SK-N-SH (cell line): ENCODE measurements at regions not wholly inside any gene's neighbourhood (a gene's known extent, or its start where the extent isn't known, plus 50 kb on each side); places are given as distances from the start of the nearest gene placed in this dataset.

Experiments
- CTCF ChIA-PET: fragments of 300-600, 350-600 bp; formaldehyde crosslinking; extraction: SDS; loops from one replicate; lab custom pipeline; 2021; lab: Yijun Ruan, JAX
- POLR2A ChIA-PET: fragments of 350-600 bp; sonication (Branson Sonifier 250); formaldehyde crosslinking; extraction: SDS; loops from one replicate; lab custom pipeline; 2020; ENCODE audit warnings: antibody characterized with exemption, inconsistent platforms; lab: Yijun Ruan, JAX
- DNase-seq: peaks from one replicate; pipeline ENCODE4 v3.0.0; 2012
- H2AFZ ChIP-seq: fragments of 200-600 bp; sonication (generic); 2 replicates; pipeline ENCODE4 v1.8.1; 2016; ENCODE audit warnings: antibody characterized with exemption, mild to moderate bottlenecking, low read depth
- H3F3A ChIP-seq: fragments of 200-600 bp; sonication (generic); replicated peaks from 2 replicates; pipeline ENCODE3; 2016; ENCODE audit warnings: antibody characterized with exemption, mild to moderate bottlenecking; ENCODE audit not compliant: insufficient read depth
- H3K27ac ChIP-seq, 2 experiments: fragments of 200-500 bp in 1 of 2; fragments of 200-600 bp in 1 of 2; sonication (Bioruptor generic) in 1 of 2; sonication (generic), shearing (Covaris generic) in 1 of 2; 2 replicates each; pipeline versions ENCODE4 v1.5.1 to v1.6.1; 2014 to 2016; ENCODE audit warnings: low read depth in 2 of 2, inconsistent platforms in 1 of 2, low read length in 1 of 2, mild to moderate bottlenecking in 1 of 2, mixed read lengths in 1 of 2
- H3K27me3 ChIP-seq: fragments of 200-600 bp; sonication (generic), shearing (Covaris generic); 2 replicates; pipeline ENCODE4 v1.6.1; 2016; ENCODE audit warnings: mixed run types; ENCODE audit not compliant: insufficient read depth
- H3K36me3 ChIP-seq, 2 experiments: fragments of 200-500 bp in 1 of 2; fragments of 200-600 bp in 1 of 2; sonication (Bioruptor generic) in 1 of 2; sonication (generic) in 1 of 2; replicated peaks in 1 of 2; 2 replicates each; pipeline versions ENCODE3 to v1.5.1; 2014 to 2016; ENCODE audit warnings: low read length in 1 of 2, mild to moderate bottlenecking in 1 of 2; ENCODE audit not compliant: insufficient read depth in 2 of 2, control insufficient read depth in 1 of 2
- H3K4me1 ChIP-seq, 2 experiments: fragments of 200-500 bp in 1 of 2; fragments of 200-600 bp in 1 of 2; sonication (Bioruptor generic) in 1 of 2; sonication (generic), shearing (Covaris generic) in 1 of 2; 2 replicates each; pipeline versions ENCODE4 v1.5.1 to v1.6.1; 2014 to 2016; ENCODE audit warnings: low read depth in 1 of 2, low read length in 1 of 2, mixed run types in 1 of 2; ENCODE audit not compliant: insufficient read depth in 2 of 2, control insufficient read depth in 1 of 2
- H3K4me2 ChIP-seq: fragments of 200-600 bp; sonication (generic), shearing (Covaris generic); 2 replicates; pipeline ENCODE4 v1.6.1; 2017; ENCODE audit warnings: mixed run types
- H3K4me3 ChIP-seq, 2 experiments: fragments of 200-500 bp in 1 of 2; fragments of 200-600 bp in 1 of 2; sonication (Bioruptor generic) in 1 of 2; sonication (generic), shearing (Covaris generic) in 1 of 2; 2 replicates each; pipeline versions ENCODE4 v1.5.1 to v1.8.1; 2014 to 2016; ENCODE audit warnings: low read depth in 2 of 2, inconsistent platforms in 1 of 2, low read length in 1 of 2, mild to moderate bottlenecking in 1 of 2, mixed read lengths in 1 of 2, moderate library complexity in 1 of 2
- H3K79me2 ChIP-seq: fragments of 200-600 bp; sonication (generic); 2 replicates; pipeline ENCODE4 v1.8.1; 2017; ENCODE audit warnings: mild to moderate bottlenecking; ENCODE audit not compliant: insufficient read depth
- H3K9ac ChIP-seq: fragments of 200-600 bp; sonication (generic); 2 replicates; pipeline ENCODE4 v1.6.1; 2017; ENCODE audit warnings: mixed run types
- H3K9me2 ChIP-seq: fragments of 200-600 bp; sonication (generic); 2 replicates; pipeline ENCODE4 v1.6.1; 2017; ENCODE audit warnings: mixed run types
- H3K9me3 ChIP-seq: fragments of 200-600 bp; sonication (generic); 2 replicates; pipeline ENCODE4 v1.6.1; 2017; ENCODE audit warnings: mixed run types, mild to moderate bottlenecking, moderate library complexity
- H4K20me1 ChIP-seq: fragments of 200-600 bp; sonication (generic); 2 replicates; pipeline ENCODE4 v1.6.1; 2017; ENCODE audit warnings: mild to moderate bottlenecking, mixed run types; ENCODE audit not compliant: insufficient read depth
- EZH2phosphoT487 ChIP-seq: fragments of 200-600 bp; sonication (generic); IDR thresholded peaks from 2 replicates; pipeline ENCODE4 v1.6.1; 2017; ENCODE audit warnings: low read depth, mixed run types, mild to moderate bottlenecking, antibody characterized with exemption, moderate library complexity, borderline replicate concordance
- FOSL2 ChIP-seq: IDR thresholded peaks from 2 replicates; pipeline ENCODE4 v1.4.0; 2012; ENCODE audit warnings: low read depth, mild to moderate bottlenecking, moderate library complexity, borderline replicate concordance
- IRF3 ChIP-seq: fragments of 150-350 bp; IDR thresholded peaks from 2 replicates; pipeline ENCODE4 v1.6.1; 2016; ENCODE audit warnings: mild to moderate bottlenecking, low read depth, low read length
- MEF2A ChIP-seq: IDR thresholded peaks from 2 replicates; pipeline ENCODE4 v1.4.0; 2012; ENCODE audit warnings: low read depth, borderline replicate concordance
- MXI1 ChIP-seq: IDR thresholded peaks from 2 replicates; pipeline ENCODE4 v1.6.1; 2012; ENCODE audit warnings: mild to moderate bottlenecking, low read depth, low read length, improper control_type of control experiment
- POLR2AphosphoS5 ChIP-seq: IDR thresholded peaks from 2 replicates; pipeline ENCODE4 v1.6.1; 2012; ENCODE audit warnings: low read depth, low read length
- RAD21 ChIP-seq: IDR thresholded peaks from 2 replicates; pipeline ENCODE4 v1.6.1; 2012; ENCODE audit warnings: mild to moderate bottlenecking, low read length
- RCOR1 ChIP-seq: fragments of 150-350 bp; IDR thresholded peaks from 2 replicates; pipeline ENCODE4 v1.6.1; 2017; ENCODE audit warnings: antibody characterized with exemption, low read length
- SIN3A ChIP-seq: IDR thresholded peaks from 2 replicates; pipeline ENCODE4 v1.6.1; 2012; ENCODE audit warnings: low read depth, mild to moderate bottlenecking, low read length, moderate library complexity, borderline replicate concordance
- SMC3 ChIP-seq: IDR thresholded peaks from 2 replicates; pipeline ENCODE4 v1.6.1; 2012; ENCODE audit warnings: low read depth, low read length, improper control_type of control experiment
- TAF1 ChIP-seq: IDR thresholded peaks from 2 replicates; pipeline ENCODE4 v1.6.1; 2012; ENCODE audit warnings: low read depth, mild to moderate bottlenecking, low read length, moderate library complexity, borderline replicate concordance
- USF2 ChIP-seq: fragments of 150-350 bp; IDR thresholded peaks from 2 replicates; pipeline ENCODE4 v1.6.1; 2017; ENCODE audit warnings: antibody characterized with exemption, low read length, low read depth, borderline replicate concordance
- WGBS: methylation state at CpG from one replicate; pipeline ENCODE4 v1.1.6; 2017; ENCODE audit warnings: low lambda C conversion rate; 5-methylcytosine and 5-hydroxymethylcytosine counted together

GRCh38 chrX:149157976-149158375 lies 347.1 kb downstream of the IDS start:
- no peak overlapping the region for H3K9ac ChIP-seq
- H3K4me1 ChIP-seq: no peaks in the 10 kb centered on the region
- H3K36me3 ChIP-seq: peaks cover 0 to 3% of the 10 kb centered on the region in 2 experiments
- no peak for DNase-seq
- H3F3A ChIP-seq: no peaks in the 10 kb centered on the region
- WGBS: 0% methylated on average over 1 of the region's 1 CpG
- H3K4me2 ChIP-seq: no peak overlapping the region
- no peaks in the 10 kb centered on the region for H4K20me1 ChIP-seq
- ChIA-PET POLR2A (no interaction called here), CTCF (no interaction called here)
- H3K27me3 ChIP-seq: no peaks in the 10 kb centered on the region
- H3K9me2 ChIP-seq: no peaks in the 10 kb centered on the region; the same call in 1 of the 2 replicates
- no peaks in the 10 kb centered on the region for H3K9me3 ChIP-seq
- no peak overlapping the region for H2AFZ ChIP-seq
- H3K27ac ChIP-seq: no peak overlapping the region
- H3K79me2 ChIP-seq: no peaks in the 10 kb centered on the region
- no peak for TF ChIP-seq EZH2phosphoT487
- TF ChIP-seq MEF2A: no peak
- no peak for TF ChIP-seq TAF1
- no peak overlapping the region for H3K4me3 ChIP-seq

- Histone ChIP-seq H3K9ac (no peak overlapping the region), H3K4me2 (no peak overlapping the region), H3K36me3 (peaks cover 0 to 3% of the 10 kb centered on the region in 2 experiments), H3K4me3 (no peak overlapping the region), H3K9me2 (no peaks in the 10 kb centered on the region; the same call in 1 of the 2 replicates), H3F3A (no peaks in the 10 kb centered on the region), H2AFZ (no peak overlapping the region)
- DNase-seq: no peak
- TF ChIP-seq IRF3: no peak
- TF ChIP-seq USF2: no peak
- no peak for TF ChIP-seq RCOR1
- no peak for TF ChIP-seq EZH2phosphoT487
- no peak for TF ChIP-seq SIN3A
- TF ChIP-seq RAD21: no peak
- TF ChIP-seq MEF2A: no peak
- TF ChIP-seq MXI1: no peak
- TF ChIP-seq FOSL2: no peak
- no peak for TF ChIP-seq POLR2AphosphoS5
- TF ChIP-seq SMC3: no peak
- TF ChIP-seq, all 33 proteins: peak for 0
- ChIA-PET CTCF (no interaction called here), POLR2A (no interaction called here)
- Histone ChIP-seq H3K4me1 (no peaks in the 10 kb centered on the region), H3K9me3 (no peaks in the 10 kb centered on the region), H3K79me2 (no peaks in the 10 kb centered on the region), H4K20me1 (no peaks in the 10 kb centered on the region), H3K27me3 (no peaks in the 10 kb centered on the region), H3K27ac (no peak overlapping the region)
- 1% methylated on average over 3 of the region's 3 CpGs for WGBS
Observed at GRCh38 chrX:149152941-149153340, 352.2 kb downstream of the IDS start.
